ENCODE measurements at regions not wholly inside any gene's neighbourhood (a gene's known extent, or its start where the extent isn't known, plus 50 kb on each side); places are given as distances from the start of the nearest gene placed in this dataset.

DNA sequence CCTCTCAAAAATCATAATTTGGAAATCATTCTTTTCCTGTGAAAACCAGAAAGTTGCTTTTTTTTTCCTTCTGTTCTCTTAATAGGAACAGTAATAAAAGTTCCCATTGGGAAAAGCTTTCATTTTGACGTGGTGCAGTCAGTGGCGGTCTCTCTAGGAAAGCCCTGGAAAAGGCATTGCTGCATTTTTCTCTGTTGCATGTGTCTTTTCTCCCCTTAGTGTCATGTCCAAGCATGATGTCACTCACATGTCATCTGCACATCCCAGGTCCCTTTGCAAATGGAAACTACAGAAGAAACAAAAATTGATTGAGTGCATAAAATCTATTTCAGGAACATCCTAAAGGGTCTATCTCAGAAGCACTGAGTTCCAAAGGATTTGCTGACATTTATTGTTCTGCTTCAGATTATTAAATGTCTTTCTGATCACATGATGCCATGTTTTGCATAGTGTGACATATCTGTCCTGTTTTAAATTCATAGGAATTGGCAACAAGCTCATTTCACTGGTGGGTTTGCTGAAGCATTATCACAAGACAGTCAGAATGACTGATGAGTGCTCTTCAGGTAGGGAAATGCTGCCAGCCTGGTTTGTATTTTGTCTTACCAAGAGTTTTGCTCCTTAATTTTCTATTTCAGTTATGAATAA, 208.7 kb downstream of the SOX4 start:
- FAIRE-seq: no peak
- no peak for DNase-seq (ENCODE audit: extremely low spot score, insufficient read length, low read depth)

DNA sequence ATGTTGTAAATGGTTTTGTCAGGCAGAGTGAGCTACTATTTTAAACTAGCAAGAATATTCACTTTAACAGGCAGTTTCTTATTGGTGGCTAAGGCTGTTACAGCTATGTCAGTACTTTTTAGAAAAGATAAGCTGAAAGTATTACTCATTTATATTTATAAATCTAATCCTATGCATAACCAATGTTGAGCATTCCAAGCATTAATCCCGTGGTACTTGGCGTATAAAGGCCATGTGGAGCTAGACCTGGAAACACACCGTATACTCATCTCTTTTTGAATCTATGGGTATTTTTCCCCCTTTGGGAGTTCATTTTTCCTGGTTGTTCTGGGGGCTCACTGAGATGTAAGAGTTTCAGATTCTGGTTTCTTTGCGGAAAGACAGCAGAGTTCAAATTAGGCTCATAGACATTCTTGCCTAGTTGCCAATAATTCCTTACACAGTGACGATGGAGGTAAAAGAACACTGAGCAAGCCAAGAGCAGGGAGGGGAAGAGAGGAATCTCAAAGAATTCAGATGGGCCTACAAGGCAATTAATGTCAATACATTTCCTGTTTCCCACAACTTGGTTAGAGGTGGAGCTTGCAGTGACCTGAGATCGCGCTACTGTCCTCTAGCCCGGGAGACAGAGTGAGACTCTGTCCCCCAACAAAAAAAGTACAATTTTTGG, 211.5 kb downstream of the SOX4 start:
- FAIRE-seq (no peak), DNase-seq (ENCODE audit: extremely low spot score, insufficient read length, low read depth) (no peak)

DNA sequence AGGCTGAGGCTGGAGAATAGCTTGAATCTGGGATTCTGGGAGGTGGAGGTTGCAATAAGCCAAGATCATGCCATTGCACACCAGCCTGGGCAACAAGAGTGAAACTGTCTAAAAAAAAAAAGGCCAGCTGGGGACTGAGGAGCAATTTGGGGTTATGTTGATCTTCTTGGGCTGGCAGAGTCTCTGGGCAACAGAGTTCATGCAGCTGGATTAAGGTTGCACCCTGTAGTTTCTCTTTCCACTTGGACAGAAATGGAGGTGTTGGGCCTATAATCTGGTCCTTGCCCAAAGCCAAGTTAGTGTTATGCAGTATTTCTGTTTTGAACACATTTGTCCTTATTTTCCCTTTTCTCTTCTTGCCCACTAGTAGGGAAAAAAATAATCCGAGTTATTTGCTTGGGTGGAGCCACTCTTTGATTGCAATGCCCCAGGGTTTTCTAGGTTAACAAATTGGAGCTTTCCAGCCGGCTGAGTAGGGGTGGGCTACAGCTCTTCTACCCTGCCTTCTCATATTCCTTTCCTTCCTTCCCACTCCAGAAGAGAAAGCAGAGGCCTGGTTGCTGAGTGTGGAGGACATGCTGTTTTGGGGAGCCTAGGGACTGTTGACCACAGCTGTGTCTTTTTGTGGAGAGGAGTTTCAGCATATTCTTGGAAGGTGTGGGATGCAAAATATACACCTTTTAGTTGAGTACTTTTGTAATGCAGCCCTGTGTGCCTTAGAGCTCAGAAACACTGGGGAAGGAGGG, 213.9 kb downstream of the SOX4 start:
- DNase-seq (ENCODE audit: extremely low spot score, insufficient read length, low read depth) (no peak), FAIRE-seq (no peak)

DNA sequence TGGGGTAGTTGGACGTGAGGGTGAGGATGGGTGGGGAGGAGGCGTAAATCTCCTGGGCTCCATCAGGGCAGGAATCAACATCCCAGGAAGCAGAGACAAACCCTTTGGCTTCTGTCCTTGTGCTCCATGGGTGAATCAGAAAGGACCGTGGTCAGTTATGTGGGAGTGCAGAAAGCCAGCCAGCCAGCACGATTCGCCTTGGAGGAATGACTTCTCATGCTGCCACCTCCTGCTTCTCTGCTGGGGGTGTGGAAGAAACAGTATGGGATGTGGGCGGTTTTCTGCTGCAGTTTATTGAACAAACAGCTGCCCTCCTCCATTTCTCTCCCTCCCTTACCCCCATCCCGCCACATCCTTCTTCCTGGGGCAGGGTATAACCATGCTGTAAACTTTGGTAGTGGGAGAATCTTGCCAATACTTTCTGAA, 214.5 kb downstream of the SOX4 start:
- DNase-seq (ENCODE audit: extremely low spot score, insufficient read length, low read depth): no peak
- no peak for FAIRE-seq

DNA sequence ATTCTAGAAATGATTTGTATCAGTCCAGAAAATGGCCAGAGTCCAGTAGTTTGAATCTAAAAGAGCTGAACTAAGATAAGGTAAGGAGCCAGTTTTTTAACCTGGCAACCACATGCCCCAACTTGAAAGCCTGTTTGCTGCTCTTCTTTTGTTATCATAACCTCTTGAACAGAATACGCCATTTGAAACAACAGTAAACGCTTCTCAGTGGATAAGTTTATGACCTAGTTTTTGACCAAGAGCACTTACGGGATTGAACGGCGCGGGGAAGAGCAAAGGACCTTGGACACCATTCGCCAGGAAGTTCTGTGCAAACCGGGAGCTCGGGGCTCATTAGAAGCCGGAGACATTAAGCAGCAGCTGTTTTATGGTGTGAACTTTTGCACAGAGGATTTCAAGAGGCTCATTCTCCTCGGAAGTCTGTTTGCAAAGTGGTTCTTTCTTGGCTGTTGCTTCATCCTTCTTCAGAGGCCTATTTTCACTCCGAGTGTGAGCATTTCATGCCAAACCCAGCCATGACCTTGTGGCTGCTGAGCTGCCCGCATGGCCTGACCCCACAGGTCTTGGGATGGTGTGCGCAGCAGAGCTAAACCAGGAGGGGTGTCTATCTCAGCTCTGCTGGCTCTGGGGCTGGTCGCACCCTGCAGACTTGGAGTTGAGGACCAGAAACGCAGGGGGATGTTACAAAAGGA, 215.1 kb downstream of the SOX4 start:
- DNase-seq (ENCODE audit: extremely low spot score, insufficient read length, low read depth): no peak
- no peak for FAIRE-seq

DNA sequence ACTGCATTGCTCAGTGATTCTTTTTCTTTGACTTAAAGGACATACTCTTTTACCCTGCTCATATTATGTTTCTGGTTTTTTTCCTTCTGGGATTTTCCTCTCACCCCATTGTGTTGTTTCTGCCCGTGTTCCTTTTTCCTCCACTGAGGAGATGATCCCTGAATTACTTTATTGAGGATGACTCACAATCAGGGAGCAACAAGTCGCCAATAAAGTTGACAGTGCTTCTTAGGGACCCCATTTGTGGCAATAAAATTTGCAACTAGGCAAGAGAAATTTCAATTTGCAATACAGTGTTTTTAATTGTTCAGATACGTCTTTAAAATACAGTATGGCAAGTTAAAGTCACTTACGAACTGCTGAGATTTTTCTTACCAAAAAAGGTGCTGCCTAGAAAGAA, 217.9 kb downstream of the SOX4 start:
- DNase-seq (ENCODE audit: extremely low spot score, insufficient read length, low read depth): no peak

DNA sequence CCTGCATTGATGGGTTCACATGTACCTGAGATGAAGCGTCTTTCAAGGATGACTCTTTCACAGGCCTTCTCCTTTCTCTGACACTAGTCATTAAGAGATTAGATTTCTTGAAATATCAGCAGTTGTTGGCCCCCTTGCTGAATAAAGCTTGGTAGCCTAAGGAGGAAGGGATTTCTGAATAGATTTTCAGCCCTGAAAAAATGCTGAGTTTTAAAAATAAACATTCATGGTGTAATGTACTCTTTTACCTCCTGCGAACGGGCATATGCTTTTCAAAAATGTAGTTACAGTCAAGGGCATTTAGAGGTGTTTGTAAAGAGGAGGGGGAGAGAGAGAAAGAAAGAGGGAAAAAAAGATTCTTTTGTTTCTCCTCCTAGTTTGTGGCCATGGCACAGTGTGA, 222.7 kb downstream of the SOX4 start:
- DNase-seq (ENCODE audit: extremely low spot score, insufficient read length, low read depth): no peak
- no peak for FAIRE-seq

More for the DNA sequence above, 217.9 kb downstream of the SOX4 start:
- no peak for FAIRE-seq

DNA sequence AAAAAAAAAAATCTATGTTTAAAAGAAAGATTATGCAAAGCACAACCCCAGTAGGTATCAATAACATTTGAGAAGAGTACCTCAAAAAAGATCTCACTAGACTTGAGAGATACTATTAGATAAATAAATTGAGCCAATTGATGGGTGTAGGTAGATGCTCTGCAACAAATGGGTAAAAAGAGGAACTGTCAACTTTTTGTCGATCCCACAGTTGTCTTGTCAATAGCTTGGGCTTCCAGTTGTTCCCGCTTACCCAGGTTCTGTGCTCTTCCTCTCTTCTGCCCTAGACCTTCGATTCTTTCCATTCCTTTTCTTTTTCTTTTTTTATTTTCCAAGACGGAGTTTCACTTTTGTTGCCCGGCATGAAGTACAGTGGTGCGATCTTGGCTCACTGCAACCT, 226.9 kb downstream of the SOX4 start:
- no peak for FAIRE-seq
- no peak for DNase-seq (ENCODE audit: extremely low spot score, insufficient read length, low read depth)

DNA sequence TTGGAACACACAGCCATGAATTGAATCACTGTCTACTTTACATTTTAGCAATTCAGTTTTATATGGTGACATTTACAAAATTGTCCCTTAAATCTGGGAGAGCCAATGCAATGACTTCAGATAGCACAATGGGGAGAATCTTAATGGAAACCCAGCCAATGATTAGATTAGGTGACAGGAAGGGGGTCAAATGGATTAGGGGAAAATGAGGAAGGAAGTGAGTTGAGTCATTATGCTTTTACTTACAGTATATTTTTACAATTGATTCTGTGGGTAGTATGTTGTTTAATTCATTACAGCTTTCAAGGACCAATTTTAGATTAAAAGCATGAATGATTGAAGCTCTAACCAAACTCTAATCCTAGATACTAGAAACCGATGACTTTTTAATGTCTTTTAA, 229.8 kb downstream of the SOX4 start:
- no peak for DNase-seq (ENCODE audit: extremely low spot score, insufficient read length, low read depth)
- no peak for FAIRE-seq

DNA sequence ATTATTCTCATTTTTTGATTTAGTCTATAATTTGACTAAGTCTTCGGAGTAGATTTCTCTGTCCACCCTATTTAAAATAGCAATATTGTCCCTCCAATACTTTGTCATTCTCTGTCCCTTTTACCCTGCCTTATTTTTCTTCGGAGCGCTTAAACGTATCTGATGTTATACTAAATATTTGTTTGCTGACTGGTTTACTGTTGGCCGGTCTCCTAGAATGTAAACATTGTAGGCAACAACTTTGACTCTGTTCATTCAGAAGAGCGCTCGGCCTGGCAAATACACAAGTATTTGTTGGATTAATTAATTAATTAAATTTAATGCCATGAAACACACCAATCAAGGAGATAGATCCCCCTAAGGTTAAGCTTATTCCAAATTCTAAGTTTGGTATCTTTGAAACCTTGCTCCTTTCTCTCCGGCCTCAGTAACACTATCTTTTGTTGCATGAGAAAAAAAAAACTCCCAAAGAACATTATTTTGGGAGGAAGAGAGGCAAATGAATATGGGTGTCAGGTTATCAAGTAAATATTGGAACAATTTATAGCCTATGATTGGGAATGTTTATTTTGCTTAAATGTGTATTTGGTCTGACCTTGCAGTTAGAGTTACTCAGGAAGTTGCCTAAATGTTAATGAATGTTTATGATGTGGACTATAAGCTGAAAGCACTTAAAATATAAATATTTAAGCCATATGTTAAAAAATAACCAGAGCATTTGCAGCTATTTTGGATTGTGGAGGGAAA, 231.1 kb downstream of the SOX4 start:
- DNase-seq (ENCODE audit: extremely low spot score, insufficient read length, low read depth): no peak
- no peak for FAIRE-seq

DNA sequence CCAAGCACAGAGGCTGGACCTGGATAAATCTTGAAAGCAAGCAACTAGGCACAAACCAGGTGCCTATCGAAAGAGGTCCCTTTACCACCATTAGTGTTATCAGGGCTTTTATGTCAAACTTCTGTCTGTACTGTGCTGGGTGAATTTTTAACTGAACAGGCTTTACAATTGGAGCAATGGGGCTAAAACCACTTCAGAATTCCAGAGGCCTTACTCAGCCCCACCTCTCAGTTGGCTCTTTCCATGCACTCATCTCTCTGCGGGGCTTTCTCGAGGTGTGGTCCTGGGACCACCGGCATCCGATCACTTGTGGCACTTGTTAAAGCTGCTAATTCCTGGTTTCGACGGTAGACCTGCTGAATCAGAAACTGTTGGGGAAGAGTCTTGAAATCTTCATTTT, 232.5 kb downstream of the SOX4 start:
- no peak for FAIRE-seq
- DNase-seq (ENCODE audit: extremely low spot score, insufficient read length, low read depth): no peak

DNA sequence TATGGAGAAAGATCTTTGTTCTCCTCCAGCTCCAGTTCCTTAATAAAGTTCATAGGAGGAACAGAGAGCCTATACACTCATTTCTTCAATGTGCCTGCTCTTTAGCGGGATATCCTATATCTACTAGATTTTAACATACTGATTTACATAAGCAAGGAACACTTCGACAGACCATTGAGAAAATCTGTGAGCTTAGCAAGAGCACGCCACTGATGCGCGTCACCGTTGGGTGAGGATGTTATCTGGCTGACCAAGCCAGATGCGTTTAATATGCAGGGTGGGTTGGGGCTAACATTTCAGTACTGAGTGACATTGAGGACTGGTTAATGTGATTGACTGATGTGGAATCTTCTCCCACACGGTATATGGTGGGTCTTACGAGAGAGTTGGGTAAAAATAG, 233.4 kb downstream of the SOX4 start:
- no peak for DNase-seq (ENCODE audit: extremely low spot score, insufficient read length, low read depth)
- FAIRE-seq: no peak

DNA sequence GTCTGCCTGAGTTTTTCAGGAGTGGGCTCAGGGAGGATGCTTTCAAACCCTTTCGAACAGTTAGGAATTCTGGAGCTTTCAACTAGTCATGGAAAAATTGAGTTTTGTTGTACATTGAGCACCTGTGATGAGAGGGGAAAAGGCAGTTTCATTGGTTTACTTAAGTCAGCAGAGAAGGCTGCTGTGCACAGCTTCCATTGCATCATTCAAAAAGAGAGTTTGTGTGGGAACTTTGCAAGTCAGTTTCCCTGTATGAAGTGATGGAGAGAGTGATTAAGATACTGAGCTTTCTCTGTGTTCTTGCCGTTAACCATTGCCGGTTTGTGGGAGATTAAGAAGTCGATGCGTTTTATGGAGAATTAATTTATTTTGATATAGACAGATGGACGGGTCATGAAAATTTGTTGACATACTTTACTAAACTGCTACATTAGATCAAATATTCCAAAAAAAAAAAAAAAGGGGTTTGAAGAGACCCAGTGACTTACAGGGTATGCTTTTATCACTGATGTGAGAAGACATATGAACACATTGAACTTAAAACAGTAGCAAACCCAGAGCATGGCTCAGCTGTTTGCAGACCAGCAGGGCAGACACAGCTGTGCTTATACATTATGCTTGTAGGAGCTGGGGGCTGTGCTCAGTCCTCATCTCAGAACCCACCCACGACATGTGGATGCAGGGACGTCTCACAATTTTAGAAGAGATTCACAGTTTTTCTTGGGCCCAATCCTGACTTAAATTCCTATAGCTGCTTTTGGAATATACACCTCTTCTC, 234.1 kb downstream of the SOX4 start:
- FAIRE-seq (no peak), DNase-seq (ENCODE audit: extremely low spot score, insufficient read length, low read depth) (no peak)

DNA sequence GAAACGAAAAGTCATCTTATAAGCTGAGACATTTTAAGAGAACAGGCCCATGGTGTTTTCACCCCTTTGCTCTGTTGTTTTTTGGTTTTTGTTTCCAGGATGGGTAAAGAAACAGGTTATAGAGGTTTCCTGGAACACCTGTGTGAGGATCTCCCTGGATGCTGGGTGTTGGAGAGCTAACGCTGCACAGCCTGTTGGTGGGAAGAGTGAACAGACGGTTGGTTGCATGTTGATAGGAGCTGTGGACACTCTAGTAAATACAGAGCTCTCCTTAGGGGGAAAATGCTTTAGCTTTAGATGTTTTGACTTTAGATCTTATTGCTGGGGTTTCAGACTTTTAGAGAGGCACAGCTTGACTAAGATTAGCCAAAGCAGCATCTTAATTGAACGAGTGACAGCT, 235.2 kb downstream of the SOX4 start:
- no peak for DNase-seq (ENCODE audit: extremely low spot score, insufficient read length, low read depth)
- no peak for FAIRE-seq

DNA sequence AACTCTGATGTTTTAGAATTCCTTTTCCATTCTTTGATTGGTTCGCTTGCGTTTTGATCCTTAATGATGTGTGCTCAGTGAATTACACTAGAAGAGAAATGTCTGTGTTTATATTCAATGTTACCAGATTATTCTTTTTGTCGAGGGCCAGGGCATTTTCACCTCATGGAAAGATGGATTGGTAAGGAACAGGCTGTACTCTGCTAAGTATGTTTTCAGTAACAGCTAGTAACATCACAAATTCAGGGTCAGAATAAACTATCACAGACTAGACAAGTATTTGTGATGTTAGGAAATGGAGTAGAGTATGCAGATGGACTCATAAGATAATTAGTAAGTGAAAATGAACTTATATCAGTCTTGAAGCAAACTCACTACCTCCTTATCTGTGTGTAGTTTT, 235.6 kb downstream of the SOX4 start:
- DNase-seq (ENCODE audit: extremely low spot score, insufficient read length, low read depth): no peak
- FAIRE-seq: no peak

DNA sequence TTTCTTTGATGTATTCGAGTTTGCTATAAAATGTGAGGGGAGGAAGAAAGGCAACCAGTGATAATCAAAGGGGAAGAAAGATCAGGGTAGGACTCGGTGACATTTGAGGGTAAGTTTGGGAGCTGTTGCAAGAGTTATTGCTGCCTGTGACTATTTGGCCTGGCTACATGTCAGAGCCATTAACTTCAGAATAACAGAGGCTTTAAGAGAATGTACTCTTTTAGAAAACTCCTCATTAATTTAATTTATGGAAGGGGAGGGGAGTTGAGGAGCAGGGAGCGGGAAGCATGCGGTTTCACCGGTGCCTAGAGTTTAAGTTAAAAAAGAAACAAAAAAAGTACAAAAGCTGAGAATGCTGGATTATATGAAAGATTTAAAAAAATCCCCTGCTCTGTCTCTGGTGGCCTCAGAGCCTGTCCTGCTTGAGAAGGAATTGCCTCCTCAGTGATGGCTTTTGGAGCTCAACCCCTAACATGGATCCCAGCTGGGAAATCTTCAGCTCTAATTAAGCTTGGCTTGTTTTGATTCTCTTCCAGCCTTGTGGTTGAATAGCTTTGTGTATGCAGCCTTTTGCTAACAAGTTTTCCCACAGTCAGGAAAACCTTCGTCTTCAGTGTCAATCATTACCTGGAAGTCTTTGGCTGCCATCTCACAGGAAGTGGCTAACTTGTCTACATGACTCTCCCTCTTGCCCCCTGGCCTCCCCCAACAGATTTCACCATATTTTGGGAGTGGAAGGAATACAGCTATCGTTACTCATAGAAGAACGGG, 238.2 kb downstream of the SOX4 start:
- FAIRE-seq (no peak), DNase-seq (ENCODE audit: extremely low spot score, insufficient read length, low read depth) (no peak)

DNA sequence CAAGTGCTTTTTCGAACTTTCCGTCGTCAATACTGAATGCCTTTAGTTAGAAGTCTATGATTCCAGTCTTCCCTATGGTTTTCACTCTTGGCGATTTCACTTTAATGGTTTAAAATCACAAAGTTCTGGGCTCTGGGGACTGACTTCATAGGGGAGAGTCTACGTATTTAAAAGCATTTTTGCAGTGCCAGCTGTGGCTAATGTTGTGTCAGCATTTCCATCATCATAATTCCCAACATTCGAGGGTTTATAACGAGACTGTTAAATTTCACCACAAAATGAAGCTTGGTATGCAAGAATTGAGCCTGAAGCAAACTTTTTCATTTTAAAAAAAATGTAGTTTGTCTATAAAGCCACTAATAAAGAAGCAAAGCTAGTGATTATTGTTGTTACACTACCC, 242.7 kb downstream of the SOX4 start:
- DNase-seq (ENCODE audit: extremely low spot score, insufficient read length, low read depth) (no peak), FAIRE-seq (no peak)

DNA sequence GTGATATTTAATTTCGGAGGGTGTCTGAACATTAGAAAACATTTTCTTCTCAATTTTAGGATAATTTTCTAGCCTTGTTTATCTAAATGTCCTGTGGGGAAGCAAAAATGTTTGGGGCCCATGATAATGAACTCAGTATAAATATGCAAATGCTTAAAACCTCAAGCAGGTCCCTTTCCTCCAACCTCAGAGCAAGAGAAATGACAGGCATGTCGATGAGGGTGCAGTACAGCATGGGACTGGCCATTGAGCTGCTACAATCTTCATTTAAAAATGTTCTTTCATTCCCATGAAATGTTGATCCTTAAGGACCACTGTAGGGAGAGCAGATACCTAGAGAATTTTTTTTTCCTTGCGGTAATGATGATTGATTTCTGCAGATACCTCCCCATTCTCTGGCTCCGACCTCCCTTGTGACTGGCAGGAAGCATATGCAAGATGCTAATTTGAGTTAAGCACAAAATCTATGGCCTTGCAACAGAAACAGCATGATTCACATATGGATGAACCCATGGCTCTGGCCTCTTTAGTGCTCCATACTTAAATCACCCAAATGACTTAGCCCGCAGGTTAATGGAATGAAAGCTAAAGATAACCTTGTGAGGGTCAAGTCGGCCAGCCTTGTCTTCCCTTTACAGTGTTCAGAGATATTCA, 243.3 kb downstream of the SOX4 start:
- no peak for FAIRE-seq
- no peak for DNase-seq (ENCODE audit: extremely low spot score, insufficient read length, low read depth)
